Suppressor macrophage (primary cell): ENCODE measurements at regions not wholly inside any gene's neighbourhood (a gene's known extent, or its start where the extent isn't known, plus 50 kb on each side); places are given as distances from the start of the nearest gene placed in this dataset.
"Not testable (repeated sequence)": the region's sequence is repeated elsewhere in the genome, so short reads cannot be mapped to it uniquely, and the experiment has no call there.

Experiments used
- DNase-seq, 4 experiments: peaks; one replicate each; pipeline ENCODE4 v3.0.0-alpha.2; 2020 to 2022

DNA sequence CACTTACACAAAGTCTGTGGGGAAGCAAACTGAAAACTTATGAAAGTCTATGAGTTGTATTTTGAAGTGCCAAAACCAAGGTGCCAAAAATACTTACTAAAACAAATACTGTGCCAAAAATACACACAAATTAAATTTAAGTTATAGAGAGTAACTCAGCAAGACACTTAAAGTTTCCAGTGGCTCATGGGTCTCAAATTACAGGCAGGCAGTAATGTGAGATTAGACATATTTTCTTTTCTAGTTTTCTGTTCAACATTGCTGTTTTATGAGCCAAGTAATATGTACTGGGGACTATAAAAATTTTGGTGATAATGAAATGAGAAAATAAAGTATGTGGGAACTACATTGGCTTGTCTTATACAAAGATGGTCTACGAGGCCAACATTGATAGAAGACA, 172.2 kb upstream of the SNX2 start:
- no peak for DNase-seq

DNA sequence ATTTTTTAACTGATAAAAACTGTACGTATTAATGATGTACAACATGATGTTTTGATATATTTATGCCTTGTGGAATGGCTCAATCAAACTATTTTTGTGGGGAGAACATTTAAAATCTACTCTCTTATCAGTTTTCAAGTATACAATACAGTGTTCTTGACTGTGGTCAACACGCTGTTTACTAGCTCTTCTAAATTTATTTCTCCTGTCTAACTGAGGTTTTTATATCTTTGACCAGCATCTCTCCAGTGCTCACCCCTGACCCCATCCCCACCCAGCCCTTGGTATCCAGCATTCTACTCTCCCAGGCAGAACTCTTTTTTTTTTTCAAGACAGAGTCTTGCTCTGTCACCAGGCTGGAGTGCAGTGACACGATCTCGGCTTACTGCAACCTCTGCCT, 169.6 kb upstream of the SNX2 start:
- no peak for DNase-seq

DNA sequence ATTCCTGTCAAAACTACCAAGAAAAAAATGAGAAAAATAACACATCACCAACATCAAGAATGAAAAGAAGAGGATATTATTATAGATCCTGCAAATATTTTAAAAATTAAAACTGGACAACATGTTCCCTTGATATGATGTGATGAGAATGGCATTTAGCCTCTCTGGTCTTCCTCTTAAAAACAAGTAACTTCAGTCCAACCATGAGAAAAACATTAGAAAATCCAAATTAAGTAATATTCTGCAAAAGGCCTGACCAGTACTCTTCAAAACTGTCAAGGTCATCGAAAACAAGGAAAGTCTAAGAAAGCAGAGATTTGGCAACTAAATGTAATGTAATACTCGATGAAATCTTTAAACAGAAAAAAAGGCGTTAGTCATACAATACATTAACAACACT, 167.1 kb upstream of the SNX2 start:
- no peak for DNase-seq

DNA sequence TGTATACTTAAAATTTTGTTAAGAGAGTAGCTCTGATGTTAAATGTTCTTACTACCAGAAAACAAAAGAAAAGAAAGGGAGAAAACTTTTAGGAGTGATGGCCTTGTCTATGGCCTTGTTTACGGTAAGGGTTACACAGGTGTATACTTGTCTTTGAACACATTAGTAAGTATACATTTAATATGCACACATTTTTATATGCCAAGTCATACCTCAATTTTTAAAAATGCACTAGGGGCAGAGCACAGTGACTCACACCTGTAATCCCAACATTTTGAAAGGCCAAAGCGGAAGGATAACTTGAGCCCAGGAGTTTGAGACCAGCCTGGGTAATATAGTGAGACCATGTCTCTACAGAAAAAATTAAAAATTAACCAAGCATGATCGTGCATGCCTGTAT, 166.7 kb upstream of the SNX2 start:
- DNase-seq, result no peak

DNA sequence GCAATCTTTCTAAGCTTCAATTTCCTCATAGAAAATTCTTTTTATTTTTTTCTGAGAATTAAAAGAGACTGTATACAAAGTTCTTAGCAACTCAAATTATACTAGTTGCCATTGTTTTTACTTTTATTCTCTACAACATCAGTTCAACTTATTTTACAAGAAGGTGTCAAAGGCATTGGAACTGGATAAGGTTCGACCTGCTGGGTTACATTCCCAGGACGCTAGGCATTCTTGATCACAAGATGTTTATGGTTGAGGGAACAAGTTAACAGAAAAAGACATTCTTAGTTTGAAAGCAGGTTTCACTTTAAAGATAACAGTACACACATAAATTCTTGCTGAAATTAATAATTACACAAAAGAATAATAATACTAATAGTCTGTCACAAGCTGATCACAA, 163.5 kb upstream of the SNX2 start:
- no peak for DNase-seq

DNA sequence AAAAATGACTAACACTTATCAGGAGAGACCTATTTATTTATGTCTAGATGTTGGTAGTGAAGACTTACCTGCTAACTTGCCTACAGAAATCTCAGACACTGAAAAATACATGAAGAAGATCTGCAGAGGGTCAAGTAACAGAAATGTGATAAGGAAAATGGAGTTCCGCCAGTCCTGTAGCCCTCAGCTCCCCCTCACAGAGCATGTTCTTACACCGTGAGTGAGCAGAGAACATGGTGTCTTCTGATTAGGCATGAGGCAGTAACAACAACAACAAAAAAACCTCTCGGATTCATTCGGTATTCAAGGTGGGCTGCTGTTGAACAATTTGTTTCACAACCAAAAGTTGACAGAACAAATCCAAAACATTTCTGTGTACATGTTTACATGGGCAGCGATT, 162.0 kb upstream of the SNX2 start:
- no peak for DNase-seq

DNA sequence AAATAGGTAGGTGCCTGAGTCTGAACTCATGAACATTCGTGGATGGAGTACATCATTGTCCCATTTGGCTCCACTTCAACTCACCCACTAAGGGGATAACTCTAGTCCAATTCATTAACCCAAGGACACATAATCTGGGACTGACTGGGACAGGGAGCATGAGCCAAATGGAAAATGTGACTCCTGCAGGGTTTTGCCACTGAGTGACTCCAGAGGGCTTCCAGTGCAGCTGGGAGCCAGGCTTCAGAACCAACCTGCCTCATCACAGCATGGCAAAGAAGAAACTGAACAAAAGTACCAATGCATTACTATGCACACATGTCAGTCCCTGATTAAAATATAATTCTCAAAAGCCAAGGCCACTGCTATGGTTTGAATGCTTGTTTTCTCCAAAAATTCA, 159.7 kb upstream of the SNX2 start:
- DNase-seq, result no peak

DNA sequence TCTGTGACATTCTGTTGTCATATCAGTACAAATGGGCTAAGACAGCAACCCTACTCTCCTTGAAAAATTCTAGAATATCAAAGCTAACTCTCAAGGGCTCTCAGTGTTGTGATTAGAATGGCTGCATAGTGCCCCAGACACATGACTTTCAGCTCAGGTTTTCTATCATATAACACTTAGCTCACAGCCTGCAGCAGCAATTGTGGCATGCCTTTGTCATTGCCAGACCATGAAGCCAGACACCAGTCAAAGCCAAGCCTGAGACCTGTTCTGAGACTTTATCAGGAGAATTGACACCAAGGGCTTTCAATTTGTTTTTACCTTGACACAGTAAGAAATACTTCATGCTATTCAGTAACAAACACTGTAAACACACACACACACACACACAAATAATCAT, 159.0 kb upstream of the SNX2 start:
- DNase-seq, result no peak

DNA sequence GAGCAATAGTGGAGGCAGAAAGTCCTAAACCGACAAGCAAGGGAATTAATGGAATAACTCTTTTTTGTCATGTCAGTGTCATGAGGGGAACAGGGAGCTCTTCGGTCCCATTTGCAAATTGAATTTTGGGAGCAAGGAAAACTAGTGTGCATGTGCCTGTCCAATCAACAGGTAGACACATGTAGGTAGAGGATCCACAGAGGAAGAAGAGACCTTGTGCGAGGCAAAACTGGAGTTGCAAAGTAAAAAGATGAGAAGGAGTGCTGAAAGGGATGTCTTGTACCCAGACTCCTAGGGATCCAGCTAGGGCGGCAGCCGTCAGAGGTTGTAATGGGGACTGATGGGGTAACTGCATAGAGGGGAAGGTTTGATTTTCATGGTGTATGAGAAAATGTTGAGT, 156.8 kb upstream of the SNX2 start:
- DNase-seq, result not testable (repeated sequence)

DNA sequence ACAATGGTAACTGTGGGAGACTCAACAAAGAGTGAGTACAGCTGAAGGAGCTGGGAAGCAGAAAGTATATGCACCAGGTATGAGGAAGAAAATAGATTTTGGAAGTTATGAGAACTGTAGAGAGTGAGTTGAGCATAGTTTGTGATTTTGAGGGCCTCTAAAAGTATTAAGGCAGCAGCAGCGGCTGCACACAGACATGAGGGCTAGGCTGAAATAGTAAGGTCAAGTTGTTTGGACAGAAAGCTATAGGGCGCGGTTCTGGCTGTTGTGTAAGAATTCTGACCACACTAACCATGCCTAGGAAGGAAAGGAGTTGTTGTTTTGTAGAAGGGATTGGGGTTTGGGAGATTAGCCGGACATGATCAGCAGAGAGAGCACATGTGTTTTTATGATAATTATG, 154.1 kb upstream of the SNX2 start:
- DNase-seq, result not testable (repeated sequence)

DNA sequence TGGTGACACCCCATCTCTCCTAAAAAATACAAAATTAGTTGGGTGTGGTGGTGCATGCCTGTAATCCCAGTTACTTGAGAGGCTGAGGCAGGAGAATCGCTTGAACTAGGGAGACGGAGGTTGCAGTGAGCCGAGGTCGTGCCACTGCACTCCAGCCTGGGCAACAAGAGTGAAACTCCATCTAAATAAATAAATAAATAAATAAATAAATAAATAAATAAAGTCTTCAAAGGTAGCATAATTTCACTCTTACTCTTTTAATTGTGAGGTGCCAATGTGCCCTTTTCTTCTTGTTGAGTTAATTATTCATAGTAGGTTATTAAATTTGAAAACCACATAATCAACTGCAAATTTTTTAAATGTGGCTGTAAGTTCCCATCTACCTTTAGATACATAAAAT, 146.2 kb upstream of the SNX2 start:
- DNase-seq, result not testable (repeated sequence)

DNA sequence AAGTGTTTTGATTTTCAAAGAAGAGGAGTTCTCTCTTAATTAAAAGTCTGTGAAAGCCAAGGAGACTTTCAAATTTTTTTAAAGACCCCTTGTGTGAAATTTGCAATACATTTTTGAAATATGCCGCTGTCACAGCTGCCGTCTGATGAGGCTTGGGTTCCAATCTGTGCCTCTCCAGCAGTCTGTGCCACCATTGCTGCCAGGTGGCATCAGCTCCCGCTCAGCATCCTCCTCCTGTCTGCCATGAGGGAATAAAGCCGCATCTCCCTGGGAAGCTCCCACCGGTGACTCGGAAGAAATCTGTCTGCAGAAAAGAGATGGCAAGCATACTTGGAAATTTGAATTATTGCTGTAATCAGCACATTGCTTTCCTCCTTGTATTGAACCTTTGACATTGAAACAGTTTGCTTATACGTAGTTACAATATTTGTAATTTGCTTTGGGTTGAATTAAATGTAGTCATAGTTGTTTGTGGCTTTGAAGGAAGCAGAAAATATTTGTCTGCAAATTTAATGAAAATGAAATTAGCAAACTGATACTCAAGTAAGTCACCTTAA, 145.7 kb upstream of the SNX2 start:
- DNase-seq, result no peak

DNA sequence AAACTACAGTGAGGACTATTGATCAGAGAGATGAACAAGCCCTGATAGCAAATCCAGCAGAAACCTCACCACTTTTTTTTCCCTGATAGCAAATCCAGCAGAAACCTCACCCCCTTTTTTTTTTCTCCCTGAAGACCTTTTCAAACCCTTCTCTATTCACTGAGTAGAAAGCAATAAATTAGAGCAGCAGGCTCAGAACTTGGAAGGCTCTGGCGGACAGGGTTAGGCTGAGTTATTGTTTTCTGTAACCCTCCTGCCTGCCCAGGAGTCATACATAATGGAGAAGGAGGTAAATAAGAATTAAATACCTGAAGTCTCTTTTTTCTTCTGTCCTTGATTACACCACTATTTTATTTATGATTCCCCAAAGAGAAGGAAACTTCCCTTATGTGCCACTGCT, 136.3 kb upstream of the SNX2 start:
- no peak for DNase-seq

DNA sequence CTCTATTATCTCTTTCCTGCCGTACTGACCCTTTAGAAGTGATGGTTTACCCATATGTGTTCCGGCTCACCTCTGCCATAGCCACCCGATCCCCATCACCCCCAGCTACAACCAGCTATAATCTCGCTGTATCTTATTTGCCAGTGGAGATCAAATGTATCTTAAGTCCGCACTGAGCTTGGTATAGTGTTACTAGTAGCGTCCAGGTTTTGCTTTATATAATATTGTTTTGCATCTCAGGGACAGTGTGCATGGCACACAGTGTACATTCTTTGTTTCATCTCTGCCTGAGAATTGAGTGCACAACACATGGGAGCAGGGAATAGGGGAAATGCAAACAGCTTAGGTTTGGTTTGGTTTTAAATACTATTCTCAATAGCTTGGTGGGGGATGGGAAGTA, 135.8 kb upstream of the SNX2 start:
- DNase-seq, result no peak

DNA sequence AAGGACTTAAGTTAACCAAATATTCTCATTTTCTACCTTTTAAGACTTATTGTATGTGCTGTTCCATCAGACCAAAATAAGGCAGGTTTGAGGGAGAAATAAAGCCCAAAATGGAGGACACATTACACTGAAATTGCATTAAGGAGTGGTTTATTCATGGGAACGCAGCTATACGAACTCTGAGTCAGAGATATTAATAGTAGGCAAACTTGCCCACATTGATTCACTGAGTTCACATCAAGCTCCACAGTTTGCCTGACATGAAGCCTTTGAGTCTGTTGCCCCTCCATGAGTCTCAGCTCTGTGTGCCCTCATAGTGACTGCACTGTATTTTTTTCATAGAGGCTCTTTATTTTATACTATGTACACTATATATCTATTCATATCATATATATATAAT, 135.0 kb upstream of the SNX2 start:
- no peak for DNase-seq

DNA sequence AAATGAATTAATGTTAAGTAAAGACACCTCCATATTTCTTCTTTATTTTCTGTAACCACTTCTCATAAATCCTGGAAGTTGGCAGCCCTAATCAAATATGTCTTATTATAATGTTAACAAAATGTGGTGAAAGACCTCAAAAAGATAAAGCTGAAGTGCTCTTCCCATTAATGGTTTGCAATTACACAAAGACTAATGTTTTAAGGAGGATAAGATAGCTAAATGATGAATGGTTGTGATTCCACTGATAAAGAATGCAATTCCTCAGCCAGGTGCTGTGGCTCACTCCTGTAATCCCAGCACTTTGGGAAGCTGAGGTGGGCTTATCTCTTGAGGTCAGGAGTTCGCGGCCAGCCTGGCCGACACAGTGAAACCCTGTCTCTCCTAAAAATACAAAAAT, 125.8 kb upstream of the SNX2 start:
- no peak for DNase-seq

DNA sequence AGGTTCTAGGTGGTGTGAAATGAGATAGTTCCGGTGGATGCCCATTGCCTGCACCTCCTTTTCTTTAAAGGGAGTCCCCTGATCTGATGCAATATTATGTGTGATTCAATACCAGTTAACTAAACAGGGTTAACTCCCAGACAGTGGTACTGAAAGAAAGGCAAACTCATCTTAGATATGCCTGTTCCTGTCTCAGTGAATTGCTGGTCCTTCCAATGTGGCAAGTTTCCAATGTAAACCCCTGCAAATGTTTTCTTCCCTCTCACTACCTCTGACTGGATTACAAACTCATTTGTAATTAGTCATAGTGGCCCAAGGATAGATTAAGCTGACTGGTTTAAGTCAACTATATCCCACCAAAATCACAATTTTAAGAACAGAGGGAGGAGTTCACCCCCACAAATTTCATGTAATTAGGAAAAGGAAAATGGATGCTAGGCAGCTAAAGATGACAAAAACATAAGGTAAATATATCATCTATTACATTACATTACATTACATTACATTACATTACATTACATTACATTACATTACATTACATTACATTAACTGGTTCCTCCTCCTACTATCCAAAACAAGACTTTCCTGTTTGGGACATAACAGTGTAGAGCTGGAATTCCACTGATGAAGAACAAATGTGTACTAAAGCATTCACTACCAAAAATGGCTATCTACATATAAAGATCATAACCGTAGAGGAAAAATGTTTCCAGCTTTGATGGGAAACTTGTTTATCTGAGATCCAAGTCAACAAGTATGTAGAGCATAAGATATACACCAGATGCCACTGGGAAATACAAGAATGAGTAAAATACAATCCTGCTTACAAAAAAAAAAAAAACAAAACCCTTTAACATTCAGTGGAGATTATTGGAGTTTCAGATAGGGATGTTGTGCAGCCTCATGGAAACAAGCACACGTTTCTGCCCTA, 121.5 kb upstream of the SNX2 start:
- no peak for DNase-seq

DNA sequence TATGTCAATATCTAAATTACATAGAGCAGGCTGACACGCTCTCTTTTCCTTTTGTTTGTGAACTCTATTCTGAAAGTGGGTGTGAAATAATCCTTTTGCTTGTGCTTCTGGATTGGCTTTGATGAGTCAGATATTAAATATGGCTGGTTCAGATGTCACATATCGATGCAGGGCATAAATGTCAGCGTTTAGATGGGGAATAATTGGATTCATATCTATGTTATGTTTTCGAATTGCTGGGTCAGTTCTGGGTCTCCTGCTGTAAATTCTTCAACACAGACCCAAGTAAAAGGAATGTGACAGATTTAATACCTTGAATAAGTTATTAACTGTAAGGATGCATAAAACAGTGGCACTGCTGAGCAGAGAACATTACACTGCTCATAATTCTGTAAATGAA, 118.7 kb upstream of the SNX2 start:
- DNase-seq, result no peak

DNA sequence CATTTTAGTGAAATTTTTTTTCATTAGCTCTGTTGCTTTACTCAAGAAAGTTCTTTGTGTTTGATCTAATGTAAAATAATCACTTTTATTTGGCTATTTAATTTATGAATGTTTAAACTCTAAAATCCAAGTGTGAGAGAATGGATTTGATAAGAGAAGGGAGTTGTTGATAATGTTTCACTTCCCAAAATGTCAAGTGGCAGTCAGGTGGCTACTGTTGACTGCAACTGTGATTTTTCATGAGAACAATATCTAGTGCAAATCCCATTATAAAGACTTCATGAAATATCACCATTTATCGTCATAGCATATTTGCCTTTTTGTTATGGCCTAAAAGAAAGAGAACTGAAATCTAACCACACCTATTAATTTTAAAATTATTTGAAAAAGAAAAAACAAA, 118.3 kb upstream of the SNX2 start:
- no peak for DNase-seq

DNA sequence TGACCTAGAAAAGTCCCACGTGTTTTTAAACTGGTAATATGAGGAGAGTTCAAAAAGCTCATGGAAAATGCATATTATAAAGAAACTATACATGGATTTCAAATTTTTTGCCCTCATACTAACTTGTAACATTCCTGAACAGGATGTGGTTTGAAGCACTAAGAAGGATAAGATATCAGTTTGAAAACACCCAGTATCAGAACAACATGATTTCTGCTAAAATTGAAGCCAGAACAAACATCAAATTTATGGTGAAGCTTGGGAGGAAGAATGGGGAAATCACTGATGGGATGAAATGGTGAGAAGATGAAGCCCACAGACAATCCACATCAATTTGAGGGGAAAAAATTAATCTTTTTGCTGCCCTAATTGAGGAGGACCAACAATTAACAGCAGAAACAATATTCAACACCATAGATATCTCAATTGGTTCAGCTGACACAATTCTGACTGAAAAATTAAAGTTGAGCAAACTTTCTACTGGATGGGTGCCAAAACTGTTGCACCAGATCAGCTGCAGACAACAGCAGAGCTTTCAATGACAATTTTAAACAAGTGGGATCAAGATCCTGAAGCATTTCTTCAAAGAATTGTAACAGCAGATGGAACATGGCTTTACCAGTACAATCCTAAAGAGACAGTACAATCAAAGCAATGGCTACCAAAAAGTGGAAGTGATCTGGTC, 113.2 kb upstream of the SNX2 start:
- peak in 3 of 4 experiments; percentile 2 to 27 (median 3) for DNase-seq

DNA sequence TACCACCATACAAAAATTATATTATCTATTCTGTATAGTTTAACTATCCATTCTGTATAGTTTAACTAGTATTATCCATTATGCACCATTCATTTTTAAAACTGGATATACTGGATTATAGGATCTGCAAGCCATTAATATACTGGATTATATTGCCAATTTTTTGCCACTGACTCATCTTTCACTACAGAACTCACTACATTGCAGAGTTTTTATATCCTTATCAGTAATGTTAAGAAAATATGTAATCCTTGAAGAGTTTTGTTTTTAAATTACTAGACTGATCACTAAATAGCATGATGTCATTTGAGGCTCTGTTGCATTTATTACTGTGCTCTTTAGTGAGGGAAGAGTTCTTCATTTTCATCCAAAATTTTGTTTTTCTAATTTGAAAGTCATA, 109.8 kb upstream of the SNX2 start:
- DNase-seq, result no peak

DNA sequence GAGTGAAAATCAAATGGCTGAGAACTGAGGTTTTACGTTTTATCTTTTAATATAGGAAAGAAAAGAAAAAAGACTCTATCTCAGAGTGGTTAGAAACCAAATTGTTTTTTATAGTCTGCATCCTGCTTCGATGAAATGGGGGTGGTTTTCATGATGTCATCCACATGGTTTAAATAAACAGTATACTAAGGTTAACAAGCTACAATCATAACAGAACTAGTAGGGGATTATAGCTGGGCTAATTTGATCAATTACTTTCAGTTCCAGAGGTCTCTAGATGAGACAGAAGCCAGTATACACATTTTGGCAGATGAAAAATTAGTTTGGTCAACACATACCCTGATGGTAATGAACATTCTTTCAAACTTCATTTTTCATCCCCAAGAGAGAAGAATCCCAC, 106.3 kb upstream of the SNX2 start:
- DNase-seq, result no peak

DNA sequence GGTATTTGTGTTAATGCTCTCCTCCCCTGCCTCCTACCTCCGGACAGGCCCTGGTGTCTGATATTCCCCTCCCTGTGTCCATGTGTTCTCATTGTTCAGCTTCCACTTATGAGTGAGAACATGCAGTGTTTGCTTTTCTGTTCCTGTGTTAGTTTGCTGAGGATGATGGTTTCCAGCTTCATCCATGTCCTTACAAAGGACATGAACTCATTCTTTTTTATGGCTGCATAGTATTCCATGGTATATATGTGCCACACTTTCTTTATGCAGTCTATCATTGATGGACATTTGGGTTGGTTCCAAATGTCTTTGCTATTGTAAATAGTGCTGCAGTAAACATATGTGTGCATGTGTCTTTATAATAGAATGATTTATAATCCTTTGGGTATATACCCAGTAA, 105.2 kb upstream of the SNX2 start:
- DNase-seq, result not testable (repeated sequence)

DNA sequence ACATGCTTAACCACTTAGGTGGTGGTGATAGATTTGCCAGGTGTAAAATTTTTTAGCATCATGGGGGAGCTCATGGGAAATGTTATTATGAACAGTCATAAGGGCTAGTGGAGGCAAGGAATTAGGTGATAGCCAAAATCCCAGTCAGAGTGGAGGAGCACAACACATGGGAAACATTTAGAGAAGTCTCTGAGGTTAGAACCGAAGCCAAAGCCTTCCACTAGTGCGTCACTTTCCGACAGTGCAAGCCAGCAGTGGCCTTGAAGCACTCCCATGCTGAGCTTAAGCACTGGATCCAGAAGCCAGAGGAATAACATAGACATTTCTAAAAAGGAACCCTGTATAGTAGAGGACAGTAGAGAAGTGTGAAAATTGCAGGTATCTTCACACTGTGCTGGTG, 101.5 kb upstream of the SNX2 start:
- no peak for DNase-seq
